ENCODE measurements at regions not wholly inside any gene's neighbourhood (a gene's known extent, or its start where the extent isn't known, plus 50 kb on each side); places are given as distances from the start of the nearest gene placed in this dataset.

DNA sequence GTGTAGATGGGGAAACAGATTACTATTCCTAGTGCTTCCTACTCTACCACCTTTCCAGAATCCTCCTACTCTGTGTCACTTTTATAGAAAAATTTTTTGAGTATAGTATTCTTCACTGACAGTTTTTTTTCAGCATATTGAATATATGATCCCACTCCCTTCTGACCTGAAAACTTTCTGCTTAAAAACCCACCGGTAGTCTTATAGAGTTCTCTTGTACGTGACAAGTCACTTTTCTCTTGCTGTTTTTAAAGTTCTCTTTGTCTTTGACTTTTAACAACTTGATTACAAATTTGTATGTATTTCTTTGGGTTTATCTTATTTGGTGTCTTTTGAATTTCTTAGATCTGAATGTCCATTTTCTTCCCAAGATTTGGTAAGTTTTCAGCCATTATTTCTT, 133.6 kb upstream of the SLC38A2 start:
- Histone ChIP-seq H3K4me1 (no peaks in the 10 kb centered on the region), H3K27me3 (no peaks in the 10 kb centered on the region), H3K4me3 (no peak overlapping the region), H3K27ac (no peak overlapping the region), H3K36me3 (no peaks in the 10 kb centered on the region), H3K9me3 (peaks cover 0 to 49% (median 16%) of the 10 kb centered on the region in 12 donors)
- no peak for TF ChIP-seq POLR2A (IDR thresholded peaks at IDR 0.05)
- TF ChIP-seq, protein P1, sequence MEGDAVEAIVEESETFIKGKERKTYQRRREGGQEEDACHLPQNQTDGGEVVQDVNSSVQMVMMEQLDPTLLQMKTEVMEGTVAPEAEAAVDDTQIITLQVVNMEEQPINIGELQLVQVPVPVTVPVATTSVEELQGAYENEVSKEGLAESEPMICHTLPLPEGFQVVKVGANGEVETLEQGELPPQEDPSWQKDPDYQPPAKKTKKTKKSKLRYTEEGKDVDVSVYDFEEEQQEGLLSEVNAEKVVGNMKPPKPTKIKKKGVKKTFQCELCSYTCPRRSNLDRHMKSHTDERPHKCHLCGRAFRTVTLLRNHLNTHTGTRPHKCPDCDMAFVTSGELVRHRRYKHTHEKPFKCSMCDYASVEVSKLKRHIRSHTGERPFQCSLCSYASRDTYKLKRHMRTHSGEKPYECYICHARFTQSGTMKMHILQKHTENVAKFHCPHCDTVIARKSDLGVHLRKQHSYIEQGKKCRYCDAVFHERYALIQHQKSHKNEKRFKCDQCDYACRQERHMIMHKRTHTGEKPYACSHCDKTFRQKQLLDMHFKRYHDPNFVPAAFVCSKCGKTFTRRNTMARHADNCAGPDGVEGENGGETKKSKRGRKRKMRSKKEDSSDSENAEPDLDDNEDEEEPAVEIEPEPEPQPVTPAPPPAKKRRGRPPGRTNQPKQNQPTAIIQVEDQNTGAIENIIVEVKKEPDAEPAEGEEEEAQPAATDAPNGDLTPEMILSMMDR (IDR thresholded peaks at IDR 0.05), result no peak
- DNase-seq, result no peak
- no peak for ATAC-seq
- intact Hi-C loops (cut with DNase I), result no loop called here
- WGBS, 4 donors, result 92 to 99% (median 97%) methylated on average over 2 of the region's 2 CpGs

DNA sequence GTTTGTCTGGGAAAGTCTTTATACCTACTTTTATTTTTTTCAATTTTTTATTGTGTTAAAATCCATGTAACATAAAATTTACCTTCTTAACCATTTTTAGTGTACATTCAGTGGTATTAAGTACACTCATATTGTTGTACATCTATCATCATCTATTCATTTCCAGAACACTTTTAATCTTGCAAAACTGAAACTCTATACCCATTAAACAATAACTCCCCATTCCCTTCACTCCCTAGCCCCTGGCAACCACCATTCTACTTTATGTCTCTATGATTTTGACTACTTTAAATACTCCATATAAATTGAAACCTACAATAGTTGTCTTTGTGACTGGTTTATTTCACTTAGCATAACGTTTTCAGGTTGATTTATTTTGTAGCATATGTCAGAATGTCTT, 131.9 kb upstream of the SLC38A2 start:
- H3K4me3 ChIP-seq, result no peak overlapping the region
- 84 to 95% (median 89%) methylated on average over 1 of the region's 1 CpG for WGBS, 4 donors

DNA sequence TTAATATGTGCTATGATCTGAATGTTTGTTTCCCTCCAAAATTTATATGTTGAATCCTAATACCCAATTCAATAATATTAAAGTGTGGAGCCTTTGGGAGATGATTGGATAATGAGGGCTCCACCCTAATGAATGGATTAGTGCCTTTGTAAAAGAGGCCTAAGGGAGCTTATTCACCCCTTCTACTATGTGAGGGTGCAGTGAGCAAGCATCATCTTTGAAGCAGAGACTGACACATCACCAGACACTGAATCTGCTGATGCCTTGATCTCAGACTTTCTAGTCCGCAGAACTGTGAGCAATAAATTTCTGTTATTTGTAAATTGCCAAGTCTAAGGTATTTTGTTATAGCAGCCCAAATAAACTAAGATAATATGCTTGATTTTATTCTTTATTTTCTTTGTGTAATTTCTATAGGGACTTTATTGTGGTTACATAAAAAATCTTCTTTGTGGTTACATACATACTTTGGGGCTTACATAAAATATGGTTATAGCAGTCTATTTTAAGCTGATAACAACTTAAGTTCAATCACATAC, 131.1 kb upstream of the SLC38A2 start:
- no peak for DNase-seq
- ATAC-seq, result no peak
- no peak for TF ChIP-seq POLR2A (IDR thresholded peaks at IDR 0.05)
- TF ChIP-seq, protein P1 (IDR thresholded peaks at IDR 0.05), result no peak
- intact Hi-C loops (cut with DNase I), result no loop called here
- Histone ChIP-seq H3K36me3 (no peaks in the 10 kb centered on the region), H3K4me3 (no peak overlapping the region), H3K4me1 (no peaks in the 10 kb centered on the region), H3K27ac (no peak overlapping the region), H3K9me3 (peaks cover 0 to 50% (median 16%) of the 10 kb centered on the region in 12 donors), H3K27me3 (no peaks in the 10 kb centered on the region)
- WGBS, 4 donors, result 94 to 96% (median 96%) methylated on average over 1 of the region's 1 CpG

More for the DNA sequence above, 131.9 kb upstream of the SLC38A2 start:
- Histone ChIP-seq H3K9me3 (peaks cover 0 to 50% (median 16%) of the 10 kb centered on the region in 12 donors), H3K27ac (no peak overlapping the region), H3K27me3 (no peaks in the 10 kb centered on the region), H3K36me3 (no peaks in the 10 kb centered on the region), H3K4me1 (no peaks in the 10 kb centered on the region)
- DNase-seq, result no peak
- ATAC-seq, result no peak
- intact Hi-C loops (cut with DNase I), result no loop called here
- TF ChIP-seq POLR2A (IDR thresholded peaks at IDR 0.05), result no peak
- TF ChIP-seq, protein P1 (IDR thresholded peaks at IDR 0.05), result no peak

DNA sequence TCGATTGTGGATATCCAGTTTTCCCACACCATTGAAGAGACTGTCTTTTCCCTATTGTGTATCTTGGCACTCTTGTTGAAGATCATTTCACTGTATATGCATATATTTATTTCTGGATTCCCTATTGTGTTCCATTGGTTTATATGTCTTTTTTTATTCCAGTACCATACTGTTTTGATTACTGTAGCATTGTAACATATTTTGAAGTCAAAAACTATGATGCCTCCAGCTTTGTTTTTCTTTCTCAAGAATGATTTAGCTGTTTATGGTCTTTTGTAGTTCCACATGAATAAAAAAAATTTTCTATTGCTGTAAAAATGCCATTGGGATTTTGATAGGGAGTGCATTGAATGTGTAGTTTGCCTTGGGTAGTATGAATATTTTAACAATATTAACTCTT, 128.1 kb upstream of the SLC38A2 start:
- no peak for TF ChIP-seq POLR2A (IDR thresholded peaks at IDR 0.05)
- TF ChIP-seq, protein P1 (IDR thresholded peaks at IDR 0.05), result no peak
- intact Hi-C loops (cut with DNase I), result no loop called here
- no peaks in the 10 kb centered on the region for H3K4me1 ChIP-seq
- no peak overlapping the region for H3K4me3 ChIP-seq
- 100% methylated on average over 1 of the region's 1 CpG for WGBS, 4 donors
- no peaks in the 10 kb centered on the region for H3K36me3 ChIP-seq
- no peak overlapping the region for H3K27ac ChIP-seq
- H3K27me3 ChIP-seq, result no peaks in the 10 kb centered on the region
- DNase-seq, result no peak
- no peak for ATAC-seq
- peaks cover 0 to 36% (median 6%) of the 10 kb centered on the region in 12 donors for H3K9me3 ChIP-seq

All from heart left ventricle (tissue), 16 donors.